H9 (cell line): ENCODE measurements at regions not wholly inside any gene's neighbourhood (a gene's known extent, or its start where the extent isn't known, plus 50 kb on each side); places are given as distances from the start of the nearest gene placed in this dataset.

Source experiments
- DNase-seq: peaks from one replicate; pipeline ENCODE4 v3.0.0-alpha.2; 2017
- H2AFZ ChIP-seq: one replicate; pipeline ENCODE4 v1.6.1; 2013; ENCODE audit warnings: mild to moderate bottlenecking, low read length, control low read depth, moderate library complexity
- H2AK5ac ChIP-seq: 2 replicates; pipeline ENCODE4 v1.6.1; 2013; ENCODE audit warnings: low read length, control low read depth, mixed read lengths; ENCODE audit not compliant: insufficient read length
- H2BK120ac ChIP-seq: one replicate; pipeline ENCODE4 v1.6.1; 2013; ENCODE audit warnings: low read depth, mild to moderate bottlenecking, low read length, control low read depth, inconsistent platforms; ENCODE audit not compliant: poor library complexity, severe bottlenecking
- H2BK12ac ChIP-seq: 2 replicates; pipeline ENCODE4 v1.6.1; 2013; ENCODE audit warnings: low read length, control low read depth, mixed read lengths, low read depth; ENCODE audit not compliant: insufficient read length
- H2BK15ac ChIP-seq: 2 replicates; pipeline ENCODE4 v1.6.1; 2013; ENCODE audit warnings: low read depth, low read length, control low read depth
- H2BK20ac ChIP-seq: one replicate; pipeline ENCODE4 v1.6.1; 2013; ENCODE audit warnings: low read depth, mild to moderate bottlenecking, low read length, control low read depth, inconsistent platforms; ENCODE audit not compliant: poor library complexity, severe bottlenecking
- H2BK5ac ChIP-seq: 2 replicates; pipeline ENCODE4 v1.6.1; 2013; ENCODE audit warnings: low read length, control low read depth, mixed read lengths; ENCODE audit not compliant: insufficient read length
- H3K14ac ChIP-seq: 2 replicates; pipeline ENCODE4 v1.6.1; 2013; ENCODE audit warnings: low read length, control low read depth; ENCODE audit not compliant: insufficient read depth
- H3K18ac ChIP-seq: 2 replicates; pipeline ENCODE4 v1.6.1; 2013; ENCODE audit warnings: low read depth, mild to moderate bottlenecking, mixed read lengths, low read length, control low read depth; ENCODE audit not compliant: insufficient read length
- H3K23ac ChIP-seq: 2 replicates; pipeline ENCODE4 v1.6.1; 2013; ENCODE audit warnings: low read length, control low read depth, mixed read lengths, low read depth; ENCODE audit not compliant: insufficient read length
- H3K23me2 ChIP-seq: 2 replicates; pipeline ENCODE4 v1.6.1; 2013; ENCODE audit warnings: low read depth, mild to moderate bottlenecking, mixed read lengths, low read length, control low read depth; ENCODE audit not compliant: insufficient read length, poor library complexity, severe bottlenecking
- H3K27ac ChIP-seq: 2 replicates; pipeline ENCODE4 v1.5.1; 2013; ENCODE audit warnings: low read length, control low read depth, mixed read lengths, low read depth; ENCODE audit not compliant: insufficient read length
- H3K27me3 ChIP-seq: 2 replicates; pipeline ENCODE4 v1.6.1; 2013; ENCODE audit warnings: low read length, control low read depth, inconsistent platforms; ENCODE audit not compliant: insufficient read depth
- H3K4ac ChIP-seq: 2 replicates; pipeline ENCODE4 v1.6.1; 2013; ENCODE audit warnings: low read depth, mild to moderate bottlenecking, control low read depth, inconsistent platforms, low read length, moderate library complexity
- H3K4me1 ChIP-seq: 2 replicates; pipeline ENCODE4 v1.6.1; 2013; ENCODE audit warnings: low read length, control low read depth, inconsistent platforms; ENCODE audit not compliant: insufficient read depth
- H3K4me2 ChIP-seq: 2 replicates; pipeline ENCODE4 v1.6.1; 2013; ENCODE audit warnings: low read length, control low read depth, mixed read lengths; ENCODE audit not compliant: insufficient read length, insufficient read depth
- H3K56ac ChIP-seq: 2 replicates; pipeline ENCODE4 v1.6.1; 2013; ENCODE audit warnings: low read depth, mild to moderate bottlenecking, mixed read lengths, low read length, control low read depth; ENCODE audit not compliant: insufficient read length
- H3K79me1 ChIP-seq: 2 replicates; pipeline ENCODE4 v1.6.1; 2013; ENCODE audit warnings: low read depth, mild to moderate bottlenecking, moderate library complexity, low read length, control low read depth, inconsistent platforms; ENCODE audit not compliant: insufficient read depth, poor library complexity, severe bottlenecking
- H3K79me2 ChIP-seq: 2 replicates; pipeline ENCODE4 v1.6.1; 2013; ENCODE audit warnings: low read length, control low read depth, inconsistent platforms; ENCODE audit not compliant: insufficient read depth
- H3K9ac ChIP-seq: 2 replicates; pipeline ENCODE4 v1.6.1; 2013; ENCODE audit warnings: low read length, control low read depth, mixed read lengths; ENCODE audit not compliant: insufficient read length; ENCODE audit errors: extremely low read depth
- H3K9me3 ChIP-seq: one replicate; pipeline ENCODE4 v1.6.1; 2013; ENCODE audit warnings: low read depth, low read length, inconsistent platforms; ENCODE audit not compliant: control insufficient read depth
- H3T11ph ChIP-seq: one replicate; pipeline ENCODE4 v1.6.1; 2013; ENCODE audit warnings: mild to moderate bottlenecking, low read length, control low read depth, inconsistent platforms
- H4K20me1 ChIP-seq: one replicate; pipeline ENCODE4 v1.6.1; 2013; ENCODE audit not compliant: control insufficient read depth, insufficient read length, insufficient read depth
- H4K5ac ChIP-seq: 2 replicates; pipeline ENCODE4 v1.6.1; 2013; ENCODE audit warnings: low read depth, mild to moderate bottlenecking, mixed read lengths, low read length, control low read depth; ENCODE audit not compliant: insufficient read length
- H4K8ac ChIP-seq: replicated peaks from 2 replicates; pipeline ENCODE4 v1.6.1; 2013; ENCODE audit warnings: low read length, control low read depth, mixed read lengths, low read depth; ENCODE audit not compliant: insufficient read length
- H4K91ac ChIP-seq: 2 replicates; pipeline ENCODE4 v1.6.1; 2013; ENCODE audit warnings: low read depth, mild to moderate bottlenecking, moderate library complexity, mixed read lengths, low read length, control low read depth; ENCODE audit not compliant: insufficient read length
- H3K27ac Mint-ChIP-seq, 3 experiments: 2 replicates in 2 of 3; 3 replicates in 1 of 3; pipeline ENCODE4 v1.8.0; 2020 to 2021; ENCODE audit warnings: mixed read lengths in 3 of 3, mild to moderate bottlenecking in 1 of 3, moderate library complexity in 1 of 3
- H3K27me3 Mint-ChIP-seq: 2 replicates; pipeline ENCODE4 v1.8.0; 2021; ENCODE audit warnings: low read depth, mild to moderate bottlenecking, moderate library complexity, mixed read lengths
- H3K36me3 Mint-ChIP-seq, 3 experiments: 2 replicates in 2 of 3; 3 replicates in 1 of 3; pipeline ENCODE4 v1.8.0; 2020 to 2021; ENCODE audit warnings: low read depth in 3 of 3, mixed read lengths in 3 of 3; ENCODE audit not compliant: insufficient read depth in 1 of 3
- H3K4me1 Mint-ChIP-seq, 2 experiments: 2 replicates each; pipeline ENCODE4 v1.8.0; 2020; ENCODE audit warnings: mixed read lengths in 2 of 2
- H3K4me3 Mint-ChIP-seq, 2 experiments: 2 replicates in 1 of 2; 3 replicates in 1 of 2; pipeline ENCODE4 v1.8.0; 2020 to 2021; ENCODE audit warnings: mild to moderate bottlenecking in 2 of 2, mixed read lengths in 2 of 2, moderate library complexity in 1 of 2
- H3K9me3 Mint-ChIP-seq, 2 experiments: 2 replicates in 1 of 2; 3 replicates in 1 of 2; pipeline ENCODE4 v1.8.0; 2020; ENCODE audit warnings: mild to moderate bottlenecking in 2 of 2, mixed read lengths in 2 of 2, moderate library complexity in 1 of 2
- CTCF ChIP-seq: fragments of 200-600 bp; sonication (generic); conservative IDR thresholded peaks from 3 replicates; pipeline ENCODE4 v1.8.0; 2021; ENCODE audit warnings: antibody characterized with exemption, mild to moderate bottlenecking
- WGBS: extraction: QIAGEN DNeasy Blood & Tissue Kit; methylation state at CpG from one replicate; pipeline ENCODE4 v1.1.7; 2013; ENCODE audit warnings: missing lambda C conversion rate, low lambda C conversion rate, mixed read lengths; ENCODE audit not compliant: insufficient read length; ENCODE audit errors: extremely low coverage; 5-methylcytosine and 5-hydroxymethylcytosine counted together

DNA sequence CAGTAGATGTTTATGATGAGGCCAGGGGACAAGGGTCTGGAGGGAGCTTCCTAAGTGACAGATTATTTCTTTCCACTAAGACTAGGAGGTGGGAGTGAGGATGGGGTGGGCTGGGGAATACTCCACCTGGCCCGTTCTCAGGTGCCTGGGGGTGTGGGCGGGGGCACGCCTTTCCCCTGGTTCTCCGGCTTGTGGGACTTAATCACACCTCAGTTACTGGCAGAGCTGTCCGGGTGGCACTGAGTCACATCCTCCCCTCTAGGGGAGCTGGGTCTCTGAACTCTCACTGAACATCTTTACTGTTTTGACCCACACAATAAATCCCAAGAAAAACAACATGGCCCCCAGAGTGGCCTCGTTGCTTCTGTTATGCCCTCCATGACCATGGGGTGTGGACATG lies 332.8 kb downstream of the MAF start:
- H2AFZ ChIP-seq, result no peak overlapping the region
- no peaks in the 10 kb centered on the region for H3K9me3 ChIP-seq
- peaks cover 5% of the 10 kb centered on the region; the same call in 1 of the 2 replicates for H3K4me1 ChIP-seq
- no peak overlapping the region for H4K91ac ChIP-seq
- Mint-ChIP-seq H3K4me1 (peaks cover 16 to 22% of the 10 kb centered on the region in 2 experiments), H3K36me3 (no peaks in the 10 kb centered on the region), H3K27ac (no peak overlapping the region), H3K9me3 (0 out of 5 replicates have a peak, but pooled peaks cover 0 to 2% of the 10 kb centered on the region in 2 experiments), H3K27me3 (peaks cover 3% of the 10 kb centered on the region; the same call in 1 of the 2 replicates), H3K4me3 (no peak overlapping the region)
- no peaks in the 10 kb centered on the region for H3K27me3 ChIP-seq
- no peak overlapping the region for H3T11ph ChIP-seq
- no peak overlapping the region for H4K8ac ChIP-seq
- no peaks in the 10 kb centered on the region for H3K23me2 ChIP-seq
- no peak overlapping the region for H3K23ac ChIP-seq
- no peak overlapping the region for H4K5ac ChIP-seq
- H2BK20ac ChIP-seq, result no peak overlapping the region
- no peak for DNase-seq
- no peaks in the 10 kb centered on the region for H3K79me1 ChIP-seq
- no peak overlapping the region for H3K56ac ChIP-seq
- H4K20me1 ChIP-seq, result no peaks in the 10 kb centered on the region
- WGBS, result no CpG with 5 or more reads among the region's 6 CpGs
- no peak overlapping the region for H2BK5ac ChIP-seq
- no peak overlapping the region for H3K4me2 ChIP-seq
- no peak overlapping the region for H3K27ac ChIP-seq
- H3K18ac ChIP-seq, result no peak overlapping the region
- no peak overlapping the region for H3K9ac ChIP-seq
- H2BK15ac ChIP-seq, result no peak overlapping the region
- no peak overlapping the region for H3K14ac ChIP-seq
- H2BK120ac ChIP-seq, result no peak overlapping the region
- no peaks in the 10 kb centered on the region for H3K79me2 ChIP-seq
- TF ChIP-seq CTCF, result no peak
- no peak overlapping the region for H2AK5ac ChIP-seq
- no peak overlapping the region for H3K4ac ChIP-seq
- no peak overlapping the region for H2BK12ac ChIP-seq
